Mucosa of descending colon (tissue), 3 donors: ENCODE measurements at regions not wholly inside any gene's neighbourhood (a gene's known extent, or its start where the extent isn't known, plus 50 kb on each side); places are given as distances from the start of the nearest gene placed in this dataset.

ENCODE experiments used
- ATAC-seq: fragments of 200-7000 bp; cut with Tn5 transposase; one replicate; pipeline ENCODE4 v1.9.1; 2020; ENCODE audit warnings: mild to moderate bottlenecking, moderate library complexity
- DNase-seq, 3 donors: peaks; one replicate each; pipeline ENCODE4 v3.0.0-alpha.2; 2020
- H3K36me3 ChIP-seq: fragments of 200-600 bp; one replicate; pipeline ENCODE4 v1.8.0; 2021; ENCODE audit warnings: low read depth, mild to moderate bottlenecking
- H3K4me1 ChIP-seq: fragments of 200-600 bp; one replicate; pipeline ENCODE4 v1.8.0; 2021; ENCODE audit warnings: low read depth, mild to moderate bottlenecking
- H3K4me3 ChIP-seq: fragments of 200-600 bp; one replicate; pipeline ENCODE4 v1.8.0; 2021; ENCODE audit warnings: mild to moderate bottlenecking
- H3K9me3 ChIP-seq: fragments of 200-600 bp; one replicate; pipeline ENCODE4 v1.8.0; 2021; ENCODE audit warnings: mild to moderate bottlenecking
- intact Hi-C, 2 donors: fragments of 100-400 bp; cut with DNase I in 1 of 2; cut with micrococcal nuclease in 1 of 2; formaldehyde crosslinking; loops; one replicate each; pipeline versions ENCODE4 v1.11.0 to v1.11.1; 2022; cut with DNase I, micrococcal nuclease
- TF ChIP-seq, protein P1 (sequence below): fragments of 200-600 bp; IDR thresholded peaks from one replicate; pipeline ENCODE4 v1.8.0; 2022; ENCODE audit warnings: antibody characterized with exemption, mild to moderate bottlenecking
- donor health status: DM: no; HTN: no; CAD: no; lungs with moderate emphysema.
- donor health status: DM: no; HTN: no; CAD: no.
- donor health status: DM: no; HTN: yes; CAD: no.

DNA sequence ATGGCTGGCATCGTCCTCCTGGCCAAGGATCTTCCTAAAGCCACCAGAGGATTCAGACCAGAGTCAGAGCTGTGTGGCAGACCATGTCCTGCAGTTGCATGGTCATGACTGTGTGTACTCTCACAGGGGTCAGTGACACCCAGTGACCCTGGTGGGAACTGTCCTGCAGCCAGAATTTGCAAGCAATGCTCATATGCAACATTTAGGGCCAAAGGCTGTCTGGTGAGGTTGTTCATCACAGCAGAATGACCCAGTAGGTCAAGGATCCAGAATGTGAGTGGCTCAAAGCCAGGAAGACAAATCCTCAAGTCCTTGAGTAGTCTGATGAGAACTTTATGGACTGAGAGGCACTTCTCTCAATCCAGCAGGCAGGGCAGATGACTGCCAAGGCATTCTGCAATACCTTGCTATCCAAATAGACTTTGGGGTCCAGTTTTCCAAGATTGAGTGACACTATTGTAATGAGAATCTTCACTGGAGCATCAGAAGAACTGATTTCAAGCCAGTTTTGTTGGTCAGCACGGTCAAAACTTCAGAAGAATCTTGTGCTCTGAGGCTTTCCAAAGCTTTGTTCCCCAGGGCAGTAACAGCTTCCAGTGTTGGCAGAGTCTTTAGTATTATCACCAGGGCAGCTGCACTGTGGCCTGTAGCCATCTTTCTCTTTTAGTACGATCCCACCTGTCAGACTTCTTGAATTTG lies 122.0 kb downstream of the PTCSC3 start:
- no peak for DNase-seq
- no peaks in the 10 kb centered on the region for H3K4me1 ChIP-seq
- no peaks in the 10 kb centered on the region for H3K36me3 ChIP-seq
- no peaks in the 10 kb centered on the region for H3K9me3 ChIP-seq
- no peak for ATAC-seq
- intact Hi-C loops = no loop called here
- TF ChIP-seq, protein P1, sequence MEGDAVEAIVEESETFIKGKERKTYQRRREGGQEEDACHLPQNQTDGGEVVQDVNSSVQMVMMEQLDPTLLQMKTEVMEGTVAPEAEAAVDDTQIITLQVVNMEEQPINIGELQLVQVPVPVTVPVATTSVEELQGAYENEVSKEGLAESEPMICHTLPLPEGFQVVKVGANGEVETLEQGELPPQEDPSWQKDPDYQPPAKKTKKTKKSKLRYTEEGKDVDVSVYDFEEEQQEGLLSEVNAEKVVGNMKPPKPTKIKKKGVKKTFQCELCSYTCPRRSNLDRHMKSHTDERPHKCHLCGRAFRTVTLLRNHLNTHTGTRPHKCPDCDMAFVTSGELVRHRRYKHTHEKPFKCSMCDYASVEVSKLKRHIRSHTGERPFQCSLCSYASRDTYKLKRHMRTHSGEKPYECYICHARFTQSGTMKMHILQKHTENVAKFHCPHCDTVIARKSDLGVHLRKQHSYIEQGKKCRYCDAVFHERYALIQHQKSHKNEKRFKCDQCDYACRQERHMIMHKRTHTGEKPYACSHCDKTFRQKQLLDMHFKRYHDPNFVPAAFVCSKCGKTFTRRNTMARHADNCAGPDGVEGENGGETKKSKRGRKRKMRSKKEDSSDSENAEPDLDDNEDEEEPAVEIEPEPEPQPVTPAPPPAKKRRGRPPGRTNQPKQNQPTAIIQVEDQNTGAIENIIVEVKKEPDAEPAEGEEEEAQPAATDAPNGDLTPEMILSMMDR = no peak
- H3K4me3 ChIP-seq = no peak overlapping the region

DNA sequence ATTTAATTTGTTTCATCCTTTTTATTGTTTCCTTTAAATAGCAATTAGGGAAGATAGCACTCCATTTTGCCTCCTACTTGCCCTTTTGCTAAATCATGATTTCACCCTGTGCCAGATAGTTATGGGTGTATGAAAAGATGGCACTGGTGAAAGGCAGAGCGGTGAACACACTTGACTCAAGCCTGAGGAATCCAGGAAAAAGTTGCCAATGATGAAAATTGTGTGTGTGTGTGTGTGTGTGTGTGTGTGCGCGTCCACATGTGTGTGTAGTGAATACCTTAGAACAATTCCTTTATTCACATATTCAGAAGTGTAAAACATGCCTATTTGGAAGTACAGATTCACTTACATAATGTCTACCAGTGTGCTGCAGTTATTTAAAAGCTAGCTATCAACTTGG lies 123.8 kb downstream of the PTCSC3 start:
- H3K9me3 ChIP-seq = no peaks in the 10 kb centered on the region
- TF ChIP-seq, protein P1 = no peak
- no peaks in the 10 kb centered on the region for H3K36me3 ChIP-seq
- H3K4me3 ChIP-seq = no peak overlapping the region
- DNase-seq = no peak
- no peak for ATAC-seq
- intact Hi-C loops = no loop called here
- H3K4me1 ChIP-seq = no peaks in the 10 kb centered on the region

DNA sequence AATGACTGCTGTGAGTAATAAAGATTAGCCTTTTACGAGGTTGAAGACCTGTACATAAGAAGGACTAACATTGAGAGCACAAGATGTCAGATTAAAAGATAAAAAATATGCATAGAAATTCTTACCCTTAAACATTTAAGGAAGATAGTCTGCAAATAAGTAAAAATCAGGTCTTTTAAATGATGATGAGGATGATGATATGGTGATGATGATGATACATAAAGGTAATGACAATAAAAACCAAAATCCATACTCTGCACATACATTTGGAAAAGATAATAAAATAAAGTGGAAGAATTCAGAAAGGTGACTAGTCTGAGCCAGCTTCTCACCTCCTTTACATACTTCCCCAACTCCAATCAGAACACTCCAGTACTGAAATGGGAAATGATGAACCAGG lies 124.5 kb downstream of the PTCSC3 start:
- Histone ChIP-seq H3K4me3 (no peak overlapping the region), H3K36me3 (no peaks in the 10 kb centered on the region), H3K9me3 (no peaks in the 10 kb centered on the region), H3K4me1 (no peaks in the 10 kb centered on the region)
- TF ChIP-seq, protein P1 = no peak
- no peak for DNase-seq
- intact Hi-C loops = no loop called here
- ATAC-seq = no peak

DNA sequence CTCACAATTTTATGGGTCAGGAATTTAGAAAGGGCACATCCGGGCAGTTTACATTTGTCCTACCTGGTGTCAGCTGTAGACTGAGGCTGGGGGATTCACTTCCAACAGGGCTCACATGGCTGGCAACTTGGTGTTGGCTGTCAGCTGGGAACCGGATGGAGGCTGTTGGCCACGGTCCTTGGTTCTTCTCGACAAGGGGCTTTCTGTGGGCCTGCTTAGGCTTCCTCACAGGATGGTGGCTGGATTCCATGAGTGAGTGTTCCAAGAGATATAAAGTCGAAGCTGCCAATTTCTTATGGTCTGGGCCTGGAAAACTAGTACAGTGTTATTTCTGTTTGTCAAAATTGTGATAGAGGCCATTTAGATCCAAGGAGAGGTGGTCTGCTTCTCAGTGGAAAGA lies 127.9 kb downstream of the PTCSC3 start:
- intact Hi-C loops = no loop called here
- ATAC-seq (no peak), DNase-seq (no peak)
- no peaks in the 10 kb centered on the region for H3K4me1 ChIP-seq
- no peaks in the 10 kb centered on the region for H3K36me3 ChIP-seq
- H3K9me3 ChIP-seq = no peaks in the 10 kb centered on the region
- no peak overlapping the region for H3K4me3 ChIP-seq
- TF ChIP-seq, protein P1 = no peak

DNA sequence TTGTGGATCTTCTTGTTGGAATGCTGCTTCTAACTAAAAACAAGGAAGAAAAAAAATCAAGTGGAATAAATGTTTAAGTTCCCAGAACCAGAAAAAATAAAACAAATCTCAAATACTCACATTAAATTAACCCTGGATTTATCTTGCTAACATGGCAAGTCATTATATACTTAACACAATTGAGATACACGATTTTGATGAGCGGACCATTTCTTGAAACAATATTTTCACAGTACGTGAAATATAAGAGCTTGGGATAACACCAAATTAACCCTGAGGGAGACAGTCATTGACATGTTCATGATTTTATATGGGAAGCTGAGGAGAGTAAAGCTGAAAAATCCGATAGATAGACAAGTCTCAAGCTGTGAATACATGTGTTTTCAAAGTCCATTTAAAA lies 128.6 kb downstream of the PTCSC3 start:
- Histone ChIP-seq H3K4me1 (no peaks in the 10 kb centered on the region), H3K4me3 (no peak overlapping the region), H3K9me3 (no peaks in the 10 kb centered on the region), H3K36me3 (no peaks in the 10 kb centered on the region)
- intact Hi-C loops = no loop called here
- DNase-seq (no peak), ATAC-seq (no peak)
- TF ChIP-seq, protein P1 = no peak

DNA sequence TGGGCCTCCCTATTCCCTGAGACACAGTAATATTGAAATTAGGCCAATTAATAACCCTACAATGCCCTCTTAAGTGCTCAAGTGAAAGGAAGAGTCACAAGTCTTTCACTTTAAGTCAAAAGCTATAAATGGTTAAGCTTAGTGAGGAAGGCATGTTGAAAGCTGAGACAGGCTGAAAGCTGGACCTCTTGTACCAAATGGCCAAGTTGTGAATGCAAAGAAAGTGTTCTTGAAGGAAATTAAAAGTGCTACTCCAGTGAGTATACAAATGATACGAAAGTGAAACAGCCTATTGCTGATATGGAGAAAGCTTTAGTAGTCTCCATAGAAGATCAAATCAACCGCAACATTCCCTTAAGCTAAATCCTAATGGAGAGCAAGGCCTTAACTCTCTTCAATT lies 140.8 kb downstream of the PTCSC3 start:
- TF ChIP-seq, protein P1 = no peak
- H3K4me3 ChIP-seq = no peak overlapping the region
- H3K36me3 ChIP-seq = no peaks in the 10 kb centered on the region
- no peak for ATAC-seq
- no peaks in the 10 kb centered on the region for H3K9me3 ChIP-seq
- no peak for DNase-seq
- no peaks in the 10 kb centered on the region for H3K4me1 ChIP-seq
- intact Hi-C loops = no loop called here
